NCI-H510A treated with DMSO at 0.1 percent for 48 hours (cell line): ENCODE measurements at regions not wholly inside any gene's neighbourhood (a gene's known extent, or its start where the extent isn't known, plus 50 kb on each side); places are given as distances from the start of the nearest gene placed in this dataset.

Experiments
- DNase-seq: peaks from one replicate; lab custom pipeline; 2025; lab: John Stamatoyannopoulos, UW

GRCh38 chr3:99199021-99199420, 297.5 kb upstream of the DCBLD2 start:
- no peak for DNase-seq

GRCh38 chr3:99191186-99191585, 289.7 kb upstream of the DCBLD2 start:
- DNase-seq = no peak

- no peak for DNase-seq
Measured at GRCh38 chr3:99188936-99189335, 287.4 kb upstream of the DCBLD2 start.

- no peak for DNase-seq
Measured at GRCh38 chr3:99186016-99186415, 284.5 kb upstream of the DCBLD2 start.

- no peak for DNase-seq
Measured at GRCh38 chr3:99176169-99176964, 274.9 kb upstream of the DCBLD2 start.

GRCh38 chr3:99175276-99175812, 273.8 kb upstream of the DCBLD2 start:
- no peak for DNase-seq

GRCh38 chr3:99172736-99173657, 271.5 kb upstream of the DCBLD2 start:
- peak; percentile 8 for DNase-seq

GRCh38 chr3:99171800-99172199, 270.3 kb upstream of the DCBLD2 start:
- no peak for DNase-seq

- no peak for DNase-seq
Measured at GRCh38 chr3:99170867-99171517, 269.5 kb upstream of the DCBLD2 start.

GRCh38 chr3:99167071-99167470, 265.6 kb upstream of the DCBLD2 start:
- no peak for DNase-seq

GRCh38 chr3:99163314-99163713, 261.8 kb upstream of the DCBLD2 start:
- DNase-seq = no peak

GRCh38 chr3:99159220-99159762, 257.8 kb upstream of the DCBLD2 start:
- DNase-seq = no peak

GRCh38 chr3:99145031-99145430, 243.5 kb upstream of the DCBLD2 start:
- no peak for DNase-seq

GRCh38 chr3:99143493-99143892, 242.0 kb upstream of the DCBLD2 start:
- DNase-seq = no peak

GRCh38 chr3:99134986-99135385, 233.5 kb upstream of the DCBLD2 start:
- DNase-seq = no peak

- DNase-seq = no peak
Measured at GRCh38 chr3:99131876-99132275, 230.4 kb upstream of the DCBLD2 start.

GRCh38 chr3:99128725-99129505, 227.4 kb upstream of the DCBLD2 start:
- DNase-seq = no peak

GRCh38 chr3:99128235-99128634, 226.7 kb upstream of the DCBLD2 start:
- DNase-seq = no peak

GRCh38 chr3:99126316-99126715, 224.8 kb upstream of the DCBLD2 start:
- no peak for DNase-seq

- DNase-seq = no peak
Measured at GRCh38 chr3:99119385-99119784, 217.9 kb upstream of the DCBLD2 start.

- DNase-seq = no peak
Measured at GRCh38 chr3:99118381-99118780, 216.9 kb upstream of the DCBLD2 start.
